Esophagus muscularis mucosa (tissue), 4 donors: ENCODE measurements at regions not wholly inside any gene's neighbourhood (a gene's known extent, or its start where the extent isn't known, plus 50 kb on each side); places are given as distances from the start of the nearest gene placed in this dataset.

Experiments
- DNase-seq: peaks from one replicate; pipeline ENCODE4 v3.0.0-alpha.2; 2017; ENCODE audit errors: extremely low spot score
- H3K27ac ChIP-seq, 4 donors: fragments of 200-600 bp; sonication (generic); replicated peaks in 1 of 4; 1 replicate in 3 of 4; 2 replicates in 1 of 4; pipeline ENCODE4 v1.5.1; 2016 to 2019; ENCODE audit warnings: mild to moderate bottlenecking in 1 of 4
- H3K27me3 ChIP-seq, 4 donors: fragments of 200-600 bp; sonication (generic); one replicate each; pipeline versions ENCODE4 v1.5.1 to v1.6.0; 2016 to 2019
- H3K36me3 ChIP-seq, 4 donors: fragments of 200-600 bp; sonication (generic); one replicate each; pipeline ENCODE4 v1.5.1; 2016 to 2019
- H3K4me1 ChIP-seq, 4 donors: fragments of 200-600 bp; sonication (generic); one replicate each; pipeline ENCODE4 v1.5.1; 2016 to 2019
- H3K4me3 ChIP-seq, 4 donors: fragments of 200-600 bp; sonication (generic); 1 replicate in 2 of 4; 2 replicates in 2 of 4; pipeline ENCODE4 v1.5.1; 2016 to 2019; ENCODE audit warnings: mild to moderate bottlenecking in 4 of 4, moderate library complexity in 1 of 4
- H3K9me3 ChIP-seq, 4 donors: fragments of 200-600 bp; sonication (generic); 1 replicate in 3 of 4; 2 replicates in 1 of 4; pipeline ENCODE4 v1.5.1; 2016 to 2019
- EP300 ChIP-seq: sonication (generic); formaldehyde crosslinking; IDR thresholded peaks from one replicate; pipeline ENCODE4 v1.6.1; 2017; ENCODE audit warnings: antibody characterized with exemption
- POLR2A ChIP-seq: fragments of 450-650 bp; IDR thresholded peaks from one replicate; pipeline ENCODE4 v1.6.1; 2017; ENCODE audit warnings: antibody characterized with exemption, moderate library complexity, mild to moderate bottlenecking, low read depth
- POLR2AphosphoS5 ChIP-seq, 2 donors: sonication (generic); formaldehyde crosslinking; IDR thresholded peaks; one replicate each; pipeline ENCODE4 v1.6.1; 2017; ENCODE audit warnings: antibody characterized with exemption in 2 of 2
- WGBS: methylation state at CpG from one replicate; pipeline ENCODE4 v1.1.5; 2018; 5-methylcytosine and 5-hydroxymethylcytosine counted together
- intact Hi-C: fragments of 100-400 bp; cut with DNase I; formaldehyde crosslinking; loops from one replicate; pipeline ENCODE4 v1.15.1; 2023
- TF ChIP-seq, protein P1 (sequence below), 3 experiments: fragments of 200-600 bp in 2 of 3; fragments of 450-650 bp in 1 of 3; sonication (generic) in 2 of 3; IDR thresholded peaks; one replicate each; pipeline ENCODE4 v1.5.1; 2017 to 2019; ENCODE audit warnings: antibody characterized with exemption in 3 of 3, mild to moderate bottlenecking in 2 of 3, moderate library complexity in 1 of 3

DNA sequence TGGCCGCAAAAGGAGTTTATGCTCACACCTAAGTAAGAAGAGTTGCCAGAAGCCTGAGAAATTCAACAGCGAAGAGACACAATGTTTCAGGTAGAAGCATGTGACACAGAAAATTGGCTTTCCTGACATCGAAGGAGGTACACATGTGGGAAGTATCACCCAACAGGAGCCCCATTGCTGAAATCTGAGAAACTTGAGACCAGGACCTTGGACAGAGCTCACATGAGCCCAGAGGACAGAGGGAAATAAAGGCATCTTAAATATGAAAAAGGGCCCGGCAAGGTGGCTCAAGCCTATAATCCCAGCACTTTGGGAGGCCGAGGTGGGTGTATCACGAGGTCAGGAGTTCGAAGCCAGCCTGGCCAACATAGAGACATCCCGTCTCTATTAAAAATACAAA, 304.1 kb upstream of the C16orf82 start:
- H3K4me3 ChIP-seq, result no peak overlapping the region
- 75% methylated on average over 8 of the region's 8 CpGs for WGBS
- H3K36me3 ChIP-seq, result no peaks in the 10 kb centered on the region
- H3K4me1 ChIP-seq, result no peaks in the 10 kb centered on the region
- H3K27ac ChIP-seq, result no peak overlapping the region
- intact Hi-C loops, result loop anchor here (10.0 kb wide), 1 partner anchor 58 kb away; no protein-coding TSS in a partner anchor
- H3K9me3 ChIP-seq, result no peaks in the 10 kb centered on the region
- TF ChIP-seq, protein P1, sequence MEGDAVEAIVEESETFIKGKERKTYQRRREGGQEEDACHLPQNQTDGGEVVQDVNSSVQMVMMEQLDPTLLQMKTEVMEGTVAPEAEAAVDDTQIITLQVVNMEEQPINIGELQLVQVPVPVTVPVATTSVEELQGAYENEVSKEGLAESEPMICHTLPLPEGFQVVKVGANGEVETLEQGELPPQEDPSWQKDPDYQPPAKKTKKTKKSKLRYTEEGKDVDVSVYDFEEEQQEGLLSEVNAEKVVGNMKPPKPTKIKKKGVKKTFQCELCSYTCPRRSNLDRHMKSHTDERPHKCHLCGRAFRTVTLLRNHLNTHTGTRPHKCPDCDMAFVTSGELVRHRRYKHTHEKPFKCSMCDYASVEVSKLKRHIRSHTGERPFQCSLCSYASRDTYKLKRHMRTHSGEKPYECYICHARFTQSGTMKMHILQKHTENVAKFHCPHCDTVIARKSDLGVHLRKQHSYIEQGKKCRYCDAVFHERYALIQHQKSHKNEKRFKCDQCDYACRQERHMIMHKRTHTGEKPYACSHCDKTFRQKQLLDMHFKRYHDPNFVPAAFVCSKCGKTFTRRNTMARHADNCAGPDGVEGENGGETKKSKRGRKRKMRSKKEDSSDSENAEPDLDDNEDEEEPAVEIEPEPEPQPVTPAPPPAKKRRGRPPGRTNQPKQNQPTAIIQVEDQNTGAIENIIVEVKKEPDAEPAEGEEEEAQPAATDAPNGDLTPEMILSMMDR (IDR thresholded peaks at IDR 0.05), result no peak
- no peak for TF ChIP-seq POLR2A
- TF ChIP-seq POLR2AphosphoS5 (IDR thresholded peaks at IDR 0.05), result no peak
- no peak for TF ChIP-seq EP300
- no peak for DNase-seq
- H3K27me3 ChIP-seq, result no peaks in the 10 kb centered on the region

DNA sequence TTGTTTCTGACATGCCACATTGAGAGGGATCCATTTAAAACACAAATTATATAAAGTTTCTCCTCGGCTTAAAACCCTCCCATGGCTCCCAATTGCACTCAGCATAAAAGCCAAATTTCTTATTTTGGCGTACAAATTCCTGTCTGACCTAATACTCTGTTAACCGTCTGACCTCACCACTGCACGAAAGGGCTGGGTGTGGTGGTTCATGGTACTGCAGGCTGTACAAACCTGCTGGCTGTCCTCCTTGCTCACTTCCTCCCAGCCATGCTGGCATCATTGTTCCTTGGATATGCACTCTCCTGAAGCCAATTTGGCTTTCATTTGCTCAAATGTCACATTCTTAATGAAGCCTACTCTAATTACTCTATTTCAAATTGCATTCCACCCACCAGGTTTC, 301.6 kb upstream of the C16orf82 start:
- TF ChIP-seq POLR2A (no peak), EP300 (no peak)
- TF ChIP-seq, protein P1 (IDR thresholded peaks at IDR 0.05), result peak in 1 of 3 experiments; percentile 40
- no peak overlapping the region for H3K4me3 ChIP-seq
- 41% methylated on average over 4 of the region's 4 CpGs for WGBS
- intact Hi-C loops, result loop anchor here (10.0 kb wide), 1 partner anchor 60 kb away; no protein-coding TSS in a partner anchor
- H3K36me3 ChIP-seq, result no peaks in the 10 kb centered on the region
- no peaks in the 10 kb centered on the region for H3K27me3 ChIP-seq
- no peaks in the 10 kb centered on the region for H3K9me3 ChIP-seq
- no peak for DNase-seq
- no peaks in the 10 kb centered on the region for H3K4me1 ChIP-seq
- no peak overlapping the region for H3K27ac ChIP-seq

DNA sequence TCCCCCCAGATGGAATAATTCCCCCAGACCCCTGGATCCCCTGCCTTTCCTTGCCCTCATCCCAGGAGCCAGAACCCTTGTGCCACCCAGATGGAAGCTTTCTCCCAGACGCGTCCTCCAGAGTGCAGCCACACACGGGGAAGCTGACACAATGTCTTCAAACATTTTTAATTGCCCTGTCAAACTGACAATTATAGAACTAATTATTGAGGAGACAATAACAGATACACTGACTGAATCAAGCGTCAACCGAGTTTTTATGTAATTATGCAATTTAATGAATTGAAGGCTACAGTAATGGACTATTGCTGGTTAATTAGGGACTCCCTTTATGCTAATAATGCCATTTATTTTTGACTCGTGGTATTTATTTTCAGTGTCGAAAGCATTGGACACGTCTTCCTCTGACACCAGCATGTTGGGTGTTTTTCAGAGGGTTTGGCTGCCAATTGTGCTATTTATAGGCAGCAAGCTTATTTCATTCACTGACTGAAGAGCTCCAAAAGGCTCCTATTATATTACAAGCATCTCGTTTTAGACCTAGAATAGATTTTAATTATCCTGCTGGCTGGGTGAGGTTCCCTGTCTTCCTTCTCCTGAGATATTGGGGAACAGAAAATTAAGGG, 298.2 kb upstream of the C16orf82 start:
- TF ChIP-seq POLR2AphosphoS5 (IDR thresholded peaks at IDR 0.05) (no peak), EP300 (no peak), POLR2A (no peak)
- TF ChIP-seq, protein P1 (IDR thresholded peaks at IDR 0.05), result no peak
- Histone ChIP-seq H3K36me3 (no peaks in the 10 kb centered on the region), H3K9me3 (no peaks in the 10 kb centered on the region), H3K4me1 (no peaks in the 10 kb centered on the region), H3K27ac (no peak overlapping the region), H3K4me3 (no peak overlapping the region), H3K27me3 (no peaks in the 10 kb centered on the region)
- intact Hi-C loops, result loop anchor here (10.0 kb wide), 1 partner anchor 64 kb away; no protein-coding TSS in a partner anchor
- 39% methylated on average over 9 of the region's 9 CpGs for WGBS
- DNase-seq, result no peak

DNA sequence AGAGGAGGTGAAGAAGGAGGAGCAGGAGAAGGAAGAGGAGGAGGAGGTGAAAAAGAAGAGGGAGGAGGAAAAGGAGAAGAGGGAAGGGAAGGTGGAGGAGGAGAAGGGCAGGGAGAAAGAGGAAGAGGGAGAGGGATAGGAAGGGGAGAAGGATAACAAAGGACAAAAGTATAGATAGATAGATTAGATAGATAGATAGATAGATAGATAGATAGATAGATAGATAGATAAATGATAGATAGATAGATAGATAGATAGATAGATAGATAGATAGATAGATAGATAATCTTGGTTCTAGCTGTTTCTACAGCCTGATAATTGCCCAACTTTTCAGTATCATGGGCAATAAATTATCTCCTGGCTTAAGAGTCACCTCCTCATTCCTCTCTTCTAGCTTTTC, 296.2 kb upstream of the C16orf82 start:
- Histone ChIP-seq H3K4me3 (no peak overlapping the region), H3K4me1 (no peaks in the 10 kb centered on the region), H3K36me3 (no peaks in the 10 kb centered on the region), H3K9me3 (no peaks in the 10 kb centered on the region), H3K27me3 (peaks cover 0 to 15% (median 0%) of the 10 kb centered on the region in 4 donors), H3K27ac (no peak overlapping the region)
- intact Hi-C loops, result no loop called here
- no peak for DNase-seq
- TF ChIP-seq POLR2AphosphoS5 (IDR thresholded peaks at IDR 0.05), result no peak
- TF ChIP-seq, protein P1 (IDR thresholded peaks at IDR 0.05), result no peak
- TF ChIP-seq EP300, result no peak
- TF ChIP-seq POLR2A, result no peak

DNA sequence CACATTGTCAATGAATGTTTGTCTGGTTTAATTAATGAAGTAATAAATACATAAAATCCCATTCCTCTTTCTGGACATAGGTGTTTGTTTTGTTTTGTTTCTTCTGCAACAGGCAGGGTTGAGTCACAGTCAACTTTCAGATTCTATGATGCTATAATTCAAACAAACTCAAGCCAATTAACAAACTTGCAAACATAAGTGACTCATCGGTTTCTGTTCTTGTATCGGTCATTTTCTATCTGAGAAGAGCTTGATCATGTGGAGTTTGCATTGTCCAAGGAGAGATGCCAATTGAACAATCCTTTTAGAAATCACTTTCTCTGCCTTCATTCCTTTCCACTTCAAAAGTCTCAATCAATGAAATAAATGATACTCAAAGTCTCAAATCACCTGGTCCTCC, 294.2 kb upstream of the C16orf82 start:
- H3K27ac ChIP-seq, result no peak overlapping the region
- no peaks in the 10 kb centered on the region for H3K9me3 ChIP-seq
- no peak for DNase-seq
- WGBS, result 37% methylated on average over 2 of the region's 2 CpGs
- intact Hi-C loops, result no loop called here
- no peak for TF ChIP-seq POLR2AphosphoS5 (IDR thresholded peaks at IDR 0.05)
- TF ChIP-seq EP300, result no peak
- no peak for TF ChIP-seq POLR2A
- TF ChIP-seq, protein P1 (IDR thresholded peaks at IDR 0.05), result no peak
- H3K36me3 ChIP-seq, result no peaks in the 10 kb centered on the region
- H3K4me1 ChIP-seq, result no peaks in the 10 kb centered on the region
- no peak overlapping the region for H3K4me3 ChIP-seq
- H3K27me3 ChIP-seq, result peaks cover 0 to 25% (median 0%) of the 10 kb centered on the region in 4 donors
